SH-SY5Y (cell line): ENCODE measurements at regions not wholly inside any gene's neighbourhood (a gene's known extent, or its start where the extent isn't known, plus 50 kb on each side); places are given as distances from the start of the nearest gene placed in this dataset.

Experiments used
- GATA2 ChIP-seq: IDR thresholded peaks from 2 replicates; pipeline ENCODE4 v1.6.1; 2011; ENCODE audit warnings: mild to moderate bottlenecking, low read depth, low read length
- GATA3 ChIP-seq: IDR thresholded peaks from 2 replicates; pipeline ENCODE4 v1.6.1; 2011; ENCODE audit warnings: low read depth, mild to moderate bottlenecking, low read length, moderate library complexity

GRCh38 chr2:34736482-34736881, 1137.4 kb upstream of the FAM98A start:
- TF ChIP-seq GATA2, result no peak
- TF ChIP-seq GATA3, result no peak
